Fibroblast of skin of abdomen (primary cell): ENCODE measurements at regions not wholly inside any gene's neighbourhood (a gene's known extent, or its start where the extent isn't known, plus 50 kb on each side); places are given as distances from the start of the nearest gene placed in this dataset.

Experiments
- DNase-seq: peaks from one replicate; pipeline ENCODE4 v3.0.0-alpha.2; 2013

DNA sequence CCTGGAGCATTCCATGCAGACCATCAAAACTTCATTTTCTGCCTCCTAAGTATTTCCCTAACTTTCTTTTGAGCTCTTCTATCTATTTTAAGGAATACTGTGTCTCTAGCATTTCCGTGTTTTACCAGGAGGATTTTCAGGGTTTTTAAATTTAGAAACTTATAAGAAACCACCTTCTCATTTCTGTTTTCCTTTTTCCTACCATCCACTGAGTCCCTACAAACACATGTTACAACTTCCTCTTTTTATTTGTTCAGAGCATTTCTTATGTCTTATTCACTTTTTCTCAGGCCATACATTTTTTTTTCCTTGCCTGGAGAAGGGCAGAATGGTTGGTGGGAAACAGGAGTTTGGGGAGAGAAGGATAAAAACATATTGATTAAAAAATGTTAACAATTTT is 130.0 kb upstream of the BMP5 start:
- no peak for DNase-seq

DNA sequence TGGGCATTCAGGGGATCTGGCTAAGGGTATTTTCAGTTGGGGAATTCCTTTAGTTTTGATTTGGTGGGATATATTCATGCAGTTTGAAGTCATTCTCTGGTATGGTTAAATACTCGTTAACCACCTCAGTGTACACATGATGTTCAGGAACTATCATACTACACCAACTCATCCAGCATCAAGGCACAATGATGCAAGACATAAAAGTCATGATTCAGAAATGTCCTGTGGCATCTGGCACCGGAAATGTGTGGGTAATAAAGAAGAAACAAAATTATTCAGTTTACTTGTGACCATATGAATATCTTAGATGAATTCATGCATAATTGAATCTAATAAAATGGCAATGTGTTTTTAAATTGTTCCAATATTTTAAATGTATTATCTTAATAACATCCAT is 129.0 kb upstream of the BMP5 start:
- no peak for DNase-seq

DNA sequence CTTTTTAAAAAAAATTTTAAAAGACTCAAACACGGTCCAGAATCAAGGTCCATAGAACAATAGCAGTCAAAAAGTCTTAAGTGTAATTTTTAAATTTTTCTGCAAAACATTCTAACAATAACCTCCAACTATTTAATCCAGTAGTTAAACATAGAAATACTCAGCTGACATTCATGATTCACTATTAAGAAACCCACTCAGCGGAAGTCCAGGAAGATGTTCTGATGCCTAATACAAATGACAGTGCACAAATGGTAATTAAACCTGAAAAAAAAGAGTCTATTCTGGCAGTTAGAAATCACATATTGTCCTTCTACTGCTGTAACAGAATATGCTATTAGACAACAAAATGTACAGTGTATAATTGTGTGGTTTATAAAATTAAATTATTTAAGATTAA is 128.2 kb upstream of the BMP5 start:
- no peak for DNase-seq

DNA sequence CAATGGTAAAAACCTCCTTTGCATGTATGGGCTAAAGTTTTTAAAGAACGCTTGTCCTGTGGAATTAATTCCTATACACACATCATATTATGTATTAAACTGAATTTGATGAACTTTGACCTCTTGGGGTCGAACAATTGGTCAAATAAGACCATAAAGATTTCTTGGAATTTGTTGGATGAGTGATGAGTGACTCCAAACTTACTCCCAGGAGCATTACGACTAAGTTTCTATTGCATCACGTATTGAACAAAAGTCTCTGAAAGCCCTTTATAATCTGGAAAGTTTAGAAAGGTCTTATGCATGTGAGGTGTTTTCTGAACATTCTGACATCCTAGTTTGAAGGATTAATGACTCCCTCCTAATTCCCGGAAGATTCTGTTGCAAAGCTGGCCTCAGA is 126.9 kb upstream of the BMP5 start:
- peak; percentile 33 for DNase-seq

DNA sequence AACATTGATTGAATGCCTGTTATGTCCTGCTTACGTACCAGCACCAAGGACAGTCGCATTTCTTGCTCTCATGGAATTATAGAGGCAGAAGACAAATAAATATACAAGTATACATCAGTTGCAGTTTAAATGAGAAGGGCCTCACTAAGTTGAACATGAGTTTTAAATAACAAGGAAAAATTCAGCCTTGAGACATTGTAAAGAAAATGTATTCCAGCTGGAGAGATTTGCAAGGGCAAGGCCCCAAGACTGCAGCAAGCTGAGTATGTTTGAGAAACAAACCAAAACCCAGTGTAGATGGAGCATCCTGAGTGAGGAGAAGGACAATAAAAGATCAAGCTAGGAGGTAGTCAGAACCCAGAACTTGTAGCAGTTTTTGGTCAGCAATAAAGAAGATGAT is 123.2 kb upstream of the BMP5 start:
- DNase-seq, result no peak

DNA sequence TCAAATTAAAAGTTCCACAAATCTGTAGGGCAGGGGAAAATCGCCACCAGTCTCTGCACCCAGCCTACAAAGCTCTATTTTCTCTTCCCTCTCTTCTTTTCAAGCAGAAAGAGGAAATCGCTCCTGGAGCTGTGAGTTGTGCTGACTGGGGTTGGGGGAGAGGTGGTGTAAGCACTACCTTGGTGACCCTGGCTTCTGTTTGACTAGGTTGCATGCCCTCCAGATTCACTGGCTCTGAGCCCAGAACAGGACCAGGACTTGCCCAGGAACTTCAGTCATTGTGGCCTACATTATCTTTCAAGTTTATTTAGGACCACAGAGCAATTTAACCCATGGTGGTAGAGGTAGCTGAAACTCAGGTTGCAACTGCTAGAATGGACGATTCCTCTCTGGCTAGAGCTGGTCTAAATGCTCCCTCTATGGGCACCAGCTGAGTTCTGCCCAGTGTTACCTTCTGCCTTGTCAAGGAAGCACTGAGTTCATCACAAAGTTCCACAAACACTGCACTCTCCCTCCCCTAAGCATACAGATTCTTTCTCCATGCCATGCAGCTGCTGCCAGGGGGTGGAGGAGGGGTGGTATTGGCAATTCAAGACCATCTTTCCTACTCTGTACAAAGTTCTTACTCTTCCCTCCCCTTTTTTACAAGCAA is 122.0 kb upstream of the BMP5 start:
- DNase-seq, result no peak

DNA sequence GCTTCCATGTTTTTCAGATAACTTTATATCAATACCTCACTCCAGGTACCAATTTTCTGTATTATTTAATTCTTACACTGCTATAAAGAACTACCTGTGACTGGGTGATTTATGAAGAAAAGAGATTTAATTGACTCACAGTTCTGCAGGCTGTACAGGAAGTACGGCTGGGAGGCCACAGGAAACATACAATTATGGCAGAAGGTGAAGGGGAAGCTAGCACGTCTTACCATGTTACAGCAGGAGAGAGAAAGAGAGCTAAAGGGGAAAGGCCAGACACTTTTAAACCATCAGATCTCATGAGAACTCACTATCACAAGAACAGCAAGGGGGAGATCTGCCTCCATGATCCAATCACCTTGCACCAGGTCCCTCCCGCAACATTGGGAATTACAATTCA is 119.1 kb upstream of the BMP5 start:
- no peak for DNase-seq

DNA sequence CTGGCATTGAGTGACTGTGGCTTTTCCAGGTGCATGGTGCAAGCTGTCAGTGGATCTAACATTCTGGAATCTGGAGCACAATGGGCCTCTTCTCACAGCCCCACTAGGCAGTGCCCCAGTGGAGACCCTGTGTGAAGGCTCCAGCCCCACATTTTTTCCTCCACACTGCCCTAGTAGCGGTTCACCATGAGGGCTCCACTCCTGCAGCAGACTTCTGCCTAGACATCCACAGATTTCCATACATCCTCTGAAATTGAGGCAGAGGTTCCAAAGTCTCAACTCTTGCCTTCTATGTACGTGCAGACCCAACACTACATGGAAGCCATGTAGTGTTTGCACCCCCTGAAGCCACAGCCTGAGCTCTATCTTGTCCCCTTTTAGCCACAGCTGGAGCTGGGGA is 118.0 kb upstream of the BMP5 start:
- DNase-seq, result no peak

DNA sequence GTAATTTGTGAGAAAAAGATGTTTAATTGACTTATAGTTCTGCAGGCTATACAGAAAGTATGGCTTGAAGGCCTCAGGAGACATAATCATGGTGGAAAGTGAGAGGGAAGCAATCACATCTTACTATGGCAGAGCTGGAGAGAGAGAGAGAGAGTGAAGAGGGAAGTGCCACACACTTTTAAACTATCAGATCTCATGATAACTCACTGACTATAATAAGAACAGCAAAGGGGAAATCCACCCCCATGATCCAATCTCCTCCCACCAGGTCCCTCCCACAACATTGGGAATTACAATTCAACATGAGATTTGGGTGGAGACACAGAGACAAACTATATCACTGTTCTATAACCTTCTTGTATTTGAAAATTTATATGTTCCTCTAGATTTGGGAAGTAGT is 117.2 kb upstream of the BMP5 start:
- no peak for DNase-seq

DNA sequence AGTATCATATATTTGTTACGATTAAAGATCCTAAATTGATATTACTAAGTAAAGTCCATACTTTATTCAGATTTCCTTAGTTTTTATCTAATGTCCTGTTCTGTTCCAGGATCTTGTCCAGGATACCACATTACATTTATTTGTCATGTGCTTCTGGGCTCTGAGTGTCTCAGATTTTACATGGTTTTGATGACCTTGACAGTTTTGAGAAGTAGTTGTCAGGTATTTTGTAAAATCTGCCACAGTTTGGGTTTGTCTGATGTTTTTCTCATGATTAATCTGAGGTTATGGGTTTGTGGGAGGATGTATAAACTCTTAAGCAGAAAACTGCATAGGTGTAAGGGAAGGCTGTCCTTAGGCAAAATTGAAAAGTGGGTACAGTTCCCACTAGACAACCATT is 109.9 kb upstream of the BMP5 start:
- no peak for DNase-seq

DNA sequence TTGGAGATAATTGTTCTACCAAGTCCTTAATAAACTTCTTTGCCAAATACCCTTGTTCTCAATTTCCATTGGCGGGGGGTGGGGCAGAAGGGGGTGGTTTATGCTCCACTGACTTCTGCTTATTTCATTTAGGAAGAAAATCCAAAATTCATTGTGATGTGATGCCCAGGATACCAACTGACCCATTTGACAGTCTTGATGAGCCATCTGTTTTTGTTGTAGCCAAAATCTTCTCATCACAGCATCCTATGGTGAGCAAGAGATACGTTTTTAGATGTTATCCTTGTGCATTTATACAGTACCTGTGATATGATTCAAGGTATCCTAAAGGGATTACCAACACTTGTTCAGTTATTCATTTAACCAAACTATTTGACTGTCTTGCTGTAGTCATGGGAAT is 108.5 kb upstream of the BMP5 start:
- no peak for DNase-seq

DNA sequence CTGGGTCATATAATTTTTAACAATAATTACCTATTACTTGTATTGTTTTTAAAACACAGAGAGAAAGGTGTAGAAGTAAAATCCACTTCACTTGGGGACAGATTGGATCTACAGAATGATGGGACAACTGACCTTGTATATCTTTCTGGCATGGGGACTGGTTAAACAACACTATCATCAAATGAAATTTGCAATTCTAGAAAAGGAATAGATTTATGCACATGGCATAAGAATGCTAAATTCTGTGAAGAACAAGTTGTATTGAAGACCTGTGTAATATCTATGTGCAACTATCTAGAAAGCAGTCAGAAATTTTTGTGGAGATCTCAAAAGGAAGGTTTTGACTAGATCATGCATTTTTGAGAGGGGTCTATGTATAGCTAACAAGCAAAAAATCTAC is 106.3 kb upstream of the BMP5 start:
- no peak for DNase-seq

DNA sequence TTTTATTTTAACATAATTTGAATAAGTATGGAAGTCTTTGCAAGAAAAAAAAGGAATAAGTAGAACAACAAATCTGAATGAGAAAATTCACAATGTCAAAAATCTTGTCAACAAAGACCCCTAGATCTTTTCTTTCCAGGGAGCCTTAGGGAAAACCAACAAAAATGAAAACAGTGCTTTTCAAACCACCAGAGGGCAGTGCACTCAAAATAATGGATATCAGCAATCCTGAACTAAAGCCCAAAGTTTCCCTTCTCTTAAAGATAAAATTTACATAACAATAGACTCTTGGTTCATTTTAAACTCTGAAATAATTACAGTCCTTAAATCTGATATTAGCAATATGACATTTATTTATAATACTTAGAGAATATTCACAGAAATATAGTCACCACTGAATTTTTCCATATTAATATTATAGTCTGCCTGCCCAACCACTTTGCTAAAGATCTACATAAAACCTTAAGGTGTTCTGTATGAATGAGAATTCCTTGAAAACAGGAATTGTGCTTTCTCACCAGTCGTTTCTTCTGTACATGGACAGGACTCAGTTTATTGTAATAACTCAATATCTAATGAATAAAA is 105.3 kb upstream of the BMP5 start:
- DNase-seq, result peak; percentile 39

DNA sequence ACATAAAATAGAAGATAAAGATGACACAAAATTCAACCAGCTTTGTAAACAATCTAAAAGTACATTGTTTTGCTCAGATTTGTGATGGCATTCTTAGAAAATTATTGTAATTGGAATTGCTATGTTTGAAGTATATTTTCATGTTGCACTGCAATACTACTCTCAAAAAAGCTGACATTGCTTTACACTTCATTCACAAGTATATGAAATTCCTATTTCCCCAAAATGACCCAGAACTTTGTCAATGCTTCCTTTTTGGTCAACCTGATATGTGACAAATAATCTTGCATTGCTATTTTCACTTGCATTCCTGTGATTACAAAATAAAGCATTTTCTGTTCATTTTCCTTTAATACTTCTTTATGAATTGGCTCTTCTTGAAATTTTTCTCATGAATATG is 104.1 kb upstream of the BMP5 start:
- no peak for DNase-seq

DNA sequence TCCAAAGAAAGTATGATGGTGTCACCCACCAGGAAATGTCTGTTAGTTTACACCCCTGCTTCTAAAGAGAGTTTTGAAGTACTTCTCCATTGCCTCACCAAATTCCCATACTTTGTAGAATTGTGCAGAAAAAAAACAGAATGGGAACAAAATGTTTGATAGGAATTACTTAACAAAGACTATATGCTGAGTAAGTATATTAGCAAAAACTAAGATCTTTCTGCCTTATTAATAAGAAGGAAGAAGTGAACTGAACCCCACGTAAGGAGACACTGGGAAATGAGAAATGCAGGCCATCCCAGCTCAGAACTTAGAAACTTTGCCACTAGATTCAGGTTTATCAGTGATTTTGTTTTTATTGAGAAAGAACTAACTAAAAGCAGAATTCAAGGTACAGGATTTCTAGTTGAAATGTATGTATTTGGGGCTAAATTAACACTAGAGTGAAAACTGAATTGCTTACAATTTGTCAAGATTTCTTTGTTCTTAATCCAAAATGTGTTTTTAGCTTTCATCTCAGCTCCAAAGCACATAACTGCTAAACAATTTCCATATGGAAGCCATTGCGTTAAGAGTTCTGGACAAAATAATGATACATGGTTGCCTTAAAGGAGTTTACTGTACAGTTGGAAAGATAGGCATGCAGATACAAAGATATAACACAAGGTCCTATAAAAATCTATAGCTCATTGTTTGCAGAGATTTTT is 102.7 kb upstream of the BMP5 start:
- DNase-seq, result no peak

DNA sequence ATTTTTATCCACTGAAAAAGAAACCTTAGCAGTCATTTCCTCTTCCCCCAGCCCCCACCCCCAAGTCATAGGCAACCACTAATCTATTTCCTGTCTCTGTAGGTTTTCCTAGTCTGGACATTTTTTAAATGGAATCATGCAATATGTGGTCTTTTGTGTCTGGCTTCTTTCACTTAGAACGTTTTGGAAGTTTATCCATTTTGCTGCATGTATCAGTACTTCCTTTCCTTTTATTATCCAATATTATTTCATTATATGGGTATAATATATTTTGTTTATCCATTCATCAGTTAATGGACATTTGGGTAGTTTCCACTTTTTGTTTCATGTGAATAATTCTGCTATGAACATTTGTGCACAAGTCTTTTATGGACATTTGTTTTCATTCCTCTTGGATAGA is 99.3 kb upstream of the BMP5 start:
- DNase-seq, result peak; percentile 17

DNA sequence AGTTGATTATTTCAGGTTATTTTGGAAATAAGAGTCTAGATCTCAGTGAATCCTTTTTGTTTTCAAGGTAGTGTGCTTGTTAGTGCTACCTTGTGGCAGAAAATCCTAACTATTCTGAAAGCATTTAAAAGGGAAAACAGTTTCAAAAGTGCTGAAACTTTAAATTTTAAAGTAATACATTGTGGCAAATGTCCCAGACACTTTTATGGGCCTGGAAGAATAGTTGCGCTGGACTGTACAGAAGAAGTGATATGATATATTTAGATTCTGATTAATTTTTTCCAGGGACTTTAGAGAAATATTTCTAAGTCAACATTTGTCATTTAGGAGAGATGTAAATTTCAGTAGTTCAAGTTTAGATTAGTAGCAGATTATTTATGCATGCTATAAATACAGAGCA is 96.7 kb upstream of the BMP5 start:
- DNase-seq, result no peak

DNA sequence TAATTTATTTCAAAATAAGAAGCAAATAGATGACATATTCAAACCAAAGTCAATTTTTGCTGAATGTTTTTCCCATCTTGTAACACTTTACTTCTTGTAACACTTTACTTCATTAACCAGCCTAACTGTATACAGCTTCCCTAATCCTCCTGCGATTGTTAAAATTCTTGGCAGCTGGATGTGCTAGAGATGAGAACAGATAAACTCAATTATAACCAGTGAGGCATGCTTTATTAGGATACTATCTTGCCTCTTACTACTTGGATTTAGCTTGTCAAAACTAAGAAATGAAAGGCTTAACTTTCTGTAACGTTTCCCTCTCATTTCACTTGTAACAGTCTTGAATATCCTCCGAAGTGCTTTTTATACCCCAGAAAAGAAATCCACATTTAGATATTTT is 94.1 kb upstream of the BMP5 start:
- DNase-seq, result no peak

DNA sequence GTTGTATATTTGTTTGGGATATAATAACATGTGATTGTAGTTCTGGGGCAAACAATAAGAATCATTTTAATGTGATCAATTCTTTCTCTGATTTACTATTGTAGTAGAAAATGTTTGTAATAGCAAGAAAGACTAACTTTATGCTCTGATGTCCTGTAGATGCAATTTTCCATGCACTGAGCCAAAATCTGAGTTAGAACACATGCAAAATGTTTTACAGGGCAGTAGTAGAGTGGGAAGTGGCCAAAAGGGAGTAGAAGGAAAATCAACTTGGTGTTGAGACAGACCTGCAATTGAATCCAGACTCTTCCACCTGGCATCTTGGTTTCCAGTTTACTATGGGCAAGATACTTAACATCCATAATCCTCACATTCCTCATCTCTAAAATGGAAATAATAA is 93.5 kb upstream of the BMP5 start:
- no peak for DNase-seq

DNA sequence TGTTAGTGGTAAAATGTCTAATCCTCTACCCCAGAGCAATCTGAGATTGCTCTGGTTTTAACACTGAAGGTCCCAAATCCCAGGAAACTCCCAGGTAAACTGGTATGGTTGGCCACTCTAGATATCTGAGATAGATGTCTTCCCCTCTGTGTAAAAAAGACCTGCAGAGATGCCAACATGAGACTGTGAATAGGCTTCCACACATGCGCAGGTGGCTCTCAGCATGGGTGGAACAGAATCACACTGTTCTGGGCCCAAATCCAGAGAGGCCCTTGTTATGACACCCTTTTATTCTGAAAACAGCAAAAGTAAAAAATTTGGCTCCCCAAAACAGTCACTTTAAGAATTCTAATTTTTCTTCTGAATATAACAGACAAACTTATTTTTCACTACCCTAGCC is 88.7 kb upstream of the BMP5 start:
- DNase-seq, result no peak

DNA sequence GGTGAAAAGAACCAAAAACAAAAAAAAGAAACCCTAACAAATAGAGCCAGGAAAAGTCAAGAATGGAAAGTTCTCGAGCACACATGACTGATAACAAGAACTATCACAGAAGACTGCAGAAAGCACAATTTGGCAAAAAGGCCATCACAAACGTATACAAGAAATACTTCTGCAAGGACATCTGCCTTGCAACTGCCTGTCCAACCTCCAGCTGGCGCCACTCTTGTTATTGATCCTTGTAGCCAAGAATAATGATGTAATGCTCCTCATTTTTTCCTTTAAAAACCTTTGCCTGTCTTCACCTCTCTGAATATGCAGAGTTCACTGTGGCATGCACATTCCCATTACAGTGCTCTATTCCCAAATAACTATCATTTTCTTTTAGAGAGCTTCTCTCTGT is 87.9 kb upstream of the BMP5 start:
- DNase-seq, result peak; percentile 9

DNA sequence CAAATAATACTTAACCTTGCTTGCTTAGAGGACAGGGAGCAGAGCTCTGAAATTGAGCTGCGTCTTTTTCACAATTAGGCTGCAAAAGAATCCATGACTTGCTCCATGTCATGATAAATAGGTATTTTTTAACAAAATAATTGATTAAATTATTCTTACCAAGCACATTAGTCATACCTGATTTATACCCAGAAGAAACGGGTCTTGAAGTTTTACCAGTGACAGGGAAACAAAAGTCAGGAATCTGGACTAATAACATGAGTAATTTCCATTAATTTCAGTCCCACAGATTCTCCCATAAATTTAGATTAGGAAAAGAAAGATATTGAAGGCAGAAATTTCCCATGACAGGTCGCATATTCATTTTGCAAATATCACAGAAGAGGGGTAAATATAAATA is 85.0 kb upstream of the BMP5 start:
- no peak for DNase-seq

DNA sequence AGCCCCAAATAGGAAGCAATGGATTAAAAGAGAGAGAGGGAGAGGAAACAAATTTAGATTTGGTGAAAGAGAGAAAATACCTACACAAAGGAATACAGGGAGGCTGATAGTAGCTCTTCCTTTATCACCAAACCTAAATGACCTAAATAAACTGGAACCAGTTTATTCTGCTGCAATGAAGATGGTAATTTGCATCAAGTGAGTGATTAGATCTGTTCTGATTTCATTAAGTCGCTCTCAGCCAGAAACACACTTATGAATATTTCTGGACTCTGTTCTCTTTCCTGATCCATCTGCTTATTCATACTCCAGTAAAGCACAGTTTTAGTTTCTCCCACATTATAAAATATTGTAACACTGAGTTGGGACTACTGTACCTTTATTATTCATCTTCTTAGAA is 83.4 kb upstream of the BMP5 start:
- DNase-seq, result no peak

DNA sequence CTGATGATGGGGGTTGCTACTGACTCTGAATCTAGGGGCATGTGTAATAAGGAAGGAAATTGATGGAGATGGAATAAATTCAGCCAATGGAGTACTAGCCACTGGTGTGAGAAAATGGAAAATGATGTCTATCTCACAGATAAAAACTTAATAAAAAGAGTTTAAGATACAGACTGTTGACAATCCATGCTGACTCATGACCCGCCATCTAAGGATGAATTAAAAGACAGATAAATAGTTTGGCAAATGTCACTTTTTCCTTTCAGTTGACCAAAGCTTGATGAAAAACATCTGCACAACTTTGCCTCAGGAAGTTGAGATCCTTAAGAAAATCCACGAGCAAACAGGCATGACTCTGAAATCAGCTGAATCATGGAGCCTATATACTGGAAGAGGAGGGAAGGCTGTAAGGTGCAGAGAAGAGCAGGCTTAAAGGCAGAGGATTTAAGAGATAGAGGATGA is 82.6 kb upstream of the BMP5 start:
- DNase-seq, result peak; percentile 75
